ENCODE measurements at regions not wholly inside any gene's neighbourhood (a gene's known extent, or its start where the extent isn't known, plus 50 kb on each side); places are given as distances from the start of the nearest gene placed in this dataset.

DNA sequence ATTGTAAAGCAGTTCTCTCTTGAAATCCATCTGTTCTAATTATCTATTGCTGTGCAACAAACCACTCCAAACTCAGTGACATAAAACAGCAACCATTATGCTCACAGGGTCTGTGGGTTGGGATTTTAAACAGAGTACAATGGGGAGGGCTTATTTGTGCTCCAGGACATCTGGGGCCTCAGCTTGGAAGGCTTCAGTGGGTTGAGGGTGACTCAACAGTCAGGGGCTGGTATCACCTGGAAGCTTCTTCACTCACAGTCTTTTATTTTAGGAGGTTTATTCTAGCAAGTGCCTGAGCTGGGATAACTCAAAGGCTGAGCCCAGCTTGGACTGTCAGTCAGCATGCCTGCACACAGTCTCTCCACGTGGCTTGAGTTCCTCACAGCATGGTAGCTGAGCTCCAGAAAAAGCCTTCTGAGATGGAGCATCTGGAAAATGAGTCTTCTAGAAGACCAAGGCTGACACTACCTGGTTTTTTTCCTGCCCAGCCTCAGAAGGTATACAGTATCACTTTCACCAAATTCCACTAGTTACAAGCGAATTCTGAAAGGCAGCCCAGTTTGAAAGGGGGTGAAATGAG, 234.6 kb upstream of the ID4 start:
- no peak for DNase-seq (ENCODE audit: unreplicated experiment)
- POLR2A ChIA-PET = no interaction called here
- intact Hi-C loops (cut with micrococcal nuclease) = no loop called here

DNA sequence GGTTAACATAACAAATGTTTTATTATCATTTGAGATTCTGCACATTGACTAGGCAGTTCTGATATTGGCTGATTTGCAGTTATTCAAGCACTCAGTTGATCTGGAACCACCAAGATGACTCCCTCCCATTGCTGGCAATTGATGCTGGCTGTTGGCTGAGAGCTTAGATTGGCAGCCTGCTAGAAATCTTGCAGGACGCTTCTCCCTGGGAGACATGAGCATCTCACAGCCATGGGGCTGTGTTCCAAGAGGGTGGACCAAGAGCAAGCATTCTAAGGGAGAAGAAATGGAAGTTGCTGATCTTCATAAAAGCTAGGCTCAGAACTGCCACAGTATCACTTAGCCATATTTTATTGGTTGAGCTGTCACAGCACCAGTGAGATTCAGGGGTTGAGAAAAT, 233.4 kb upstream of the ID4 start:
- ChIA-PET POLR2A (no interaction called here), CTCF (no interaction called here)
- no peak overlapping the region for H3K4me3 Mint-ChIP-seq (ENCODE audit: unreplicated experiment)
- TF ChIP-seq, protein P1, sequence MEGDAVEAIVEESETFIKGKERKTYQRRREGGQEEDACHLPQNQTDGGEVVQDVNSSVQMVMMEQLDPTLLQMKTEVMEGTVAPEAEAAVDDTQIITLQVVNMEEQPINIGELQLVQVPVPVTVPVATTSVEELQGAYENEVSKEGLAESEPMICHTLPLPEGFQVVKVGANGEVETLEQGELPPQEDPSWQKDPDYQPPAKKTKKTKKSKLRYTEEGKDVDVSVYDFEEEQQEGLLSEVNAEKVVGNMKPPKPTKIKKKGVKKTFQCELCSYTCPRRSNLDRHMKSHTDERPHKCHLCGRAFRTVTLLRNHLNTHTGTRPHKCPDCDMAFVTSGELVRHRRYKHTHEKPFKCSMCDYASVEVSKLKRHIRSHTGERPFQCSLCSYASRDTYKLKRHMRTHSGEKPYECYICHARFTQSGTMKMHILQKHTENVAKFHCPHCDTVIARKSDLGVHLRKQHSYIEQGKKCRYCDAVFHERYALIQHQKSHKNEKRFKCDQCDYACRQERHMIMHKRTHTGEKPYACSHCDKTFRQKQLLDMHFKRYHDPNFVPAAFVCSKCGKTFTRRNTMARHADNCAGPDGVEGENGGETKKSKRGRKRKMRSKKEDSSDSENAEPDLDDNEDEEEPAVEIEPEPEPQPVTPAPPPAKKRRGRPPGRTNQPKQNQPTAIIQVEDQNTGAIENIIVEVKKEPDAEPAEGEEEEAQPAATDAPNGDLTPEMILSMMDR (IDR thresholded peaks at IDR 0.05; ENCODE audit: unreplicated experiment) = no peak
- no TSS peak for BruUV-seq (replicated peaks)
- DNase-seq (ENCODE audit: unreplicated experiment) = no peak
- H3K9me3 Mint-ChIP-seq (ENCODE audit: unreplicated experiment) = peaks cover 18% of the 10 kb centered on the region
- no peak overlapping the region for H3K27ac Mint-ChIP-seq (ENCODE audit: low read depth, unreplicated experiment)
- intact Hi-C loops (cut with micrococcal nuclease) = no loop called here
- H3K4me1 Mint-ChIP-seq (ENCODE audit: insufficient read depth, unreplicated experiment) = no peaks in the 10 kb centered on the region
- no peaks in the 10 kb centered on the region for H3K36me3 Mint-ChIP-seq (ENCODE audit: insufficient read depth, unreplicated experiment)
- no peaks in the 10 kb centered on the region for H3K27me3 Mint-ChIP-seq (ENCODE audit: insufficient read depth, unreplicated experiment)

More for the DNA sequence above, 234.6 kb upstream of the ID4 start:
- H3K4me1 Mint-ChIP-seq (ENCODE audit: insufficient read depth, unreplicated experiment) = no peaks in the 10 kb centered on the region
- no peaks in the 10 kb centered on the region for H3K27me3 Mint-ChIP-seq (ENCODE audit: insufficient read depth, unreplicated experiment)
- no peaks in the 10 kb centered on the region for H3K36me3 Mint-ChIP-seq (ENCODE audit: insufficient read depth, unreplicated experiment)
- H3K4me3 Mint-ChIP-seq (ENCODE audit: unreplicated experiment) = no peak overlapping the region
- peaks cover 18% of the 10 kb centered on the region for H3K9me3 Mint-ChIP-seq (ENCODE audit: unreplicated experiment)
- CTCF ChIA-PET = no interaction called here
- H3K27ac Mint-ChIP-seq (ENCODE audit: low read depth, unreplicated experiment) = no peak overlapping the region
- TF ChIP-seq, protein P1 (IDR thresholded peaks at IDR 0.05; ENCODE audit: unreplicated experiment) = no peak
- BruUV-seq (replicated peaks) = no TSS peak

DNA sequence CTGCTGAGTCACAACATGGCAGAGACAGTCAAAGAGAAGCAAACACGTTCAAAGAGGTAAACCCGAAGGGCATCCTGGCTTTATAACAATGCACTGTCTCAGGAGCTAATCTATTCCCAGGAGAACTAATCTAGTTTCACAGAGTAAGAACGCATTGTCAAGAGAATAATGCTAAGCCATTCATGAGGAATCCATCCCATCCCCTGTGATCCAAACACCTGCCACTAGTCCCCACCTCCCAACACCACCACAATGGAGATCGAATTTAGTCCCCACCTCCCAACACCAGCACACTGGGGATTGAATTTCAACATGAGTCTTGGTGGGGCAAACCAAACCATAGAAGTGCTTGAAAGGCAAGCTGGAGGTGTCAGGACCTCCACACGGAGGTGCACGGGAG, 231.5 kb upstream of the ID4 start:
- DNase-seq (ENCODE audit: unreplicated experiment) = no peak
- TF ChIP-seq, protein P1 (IDR thresholded peaks at IDR 0.05; ENCODE audit: unreplicated experiment) = no peak
- Mint-ChIP-seq H3K27me3 (ENCODE audit: insufficient read depth, unreplicated experiment) (no peaks in the 10 kb centered on the region), H3K36me3 (ENCODE audit: insufficient read depth, unreplicated experiment) (no peaks in the 10 kb centered on the region), H3K4me1 (ENCODE audit: insufficient read depth, unreplicated experiment) (no peaks in the 10 kb centered on the region), H3K9me3 (ENCODE audit: unreplicated experiment) (peaks cover 18% of the 10 kb centered on the region), H3K27ac (ENCODE audit: low read depth, unreplicated experiment) (no peak overlapping the region), H3K4me3 (ENCODE audit: unreplicated experiment) (no peak overlapping the region)
- BruUV-seq (replicated peaks) = no TSS peak
- intact Hi-C loops (cut with micrococcal nuclease) = no loop called here
- ChIA-PET CTCF (no interaction called here), POLR2A (no interaction called here)

DNA sequence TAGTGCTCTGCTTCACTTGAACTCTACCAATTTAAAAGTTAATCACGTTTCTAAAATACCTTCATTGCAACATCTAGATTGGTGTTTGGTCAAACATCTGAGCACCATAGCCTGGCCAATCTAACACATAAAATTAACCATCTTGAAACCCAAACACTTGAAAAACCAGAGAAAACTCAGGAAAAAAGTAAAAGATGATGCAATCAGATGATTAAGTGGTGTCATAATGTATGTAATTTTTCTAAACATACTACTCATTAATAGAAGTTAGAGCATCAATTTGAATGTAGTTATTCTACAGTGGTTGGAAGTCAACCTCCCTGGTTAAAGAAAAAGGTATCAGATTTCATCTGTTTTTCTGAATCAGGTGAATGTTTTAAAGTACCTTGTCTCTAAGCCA, 228.6 kb upstream of the ID4 start:
- Mint-ChIP-seq H3K4me1 (ENCODE audit: insufficient read depth, unreplicated experiment) (no peaks in the 10 kb centered on the region), H3K4me3 (ENCODE audit: unreplicated experiment) (no peak overlapping the region), H3K36me3 (ENCODE audit: insufficient read depth, unreplicated experiment) (no peaks in the 10 kb centered on the region), H3K9me3 (ENCODE audit: unreplicated experiment) (peaks cover 18% of the 10 kb centered on the region), H3K27me3 (ENCODE audit: insufficient read depth, unreplicated experiment) (no peaks in the 10 kb centered on the region), H3K27ac (ENCODE audit: low read depth, unreplicated experiment) (no peak overlapping the region)
- intact Hi-C loops (cut with micrococcal nuclease) = no loop called here
- DNase-seq (ENCODE audit: unreplicated experiment) = no peak
- TF ChIP-seq, protein P1 (IDR thresholded peaks at IDR 0.05; ENCODE audit: unreplicated experiment) = no peak
- no TSS peak for BruUV-seq (replicated peaks)
- CTCF ChIA-PET = no interaction called here
- POLR2A ChIA-PET = interaction anchor here (0.8 kb wide), 1 partner anchor 9 kb away, joined by 4 read pairs; no protein-coding TSS in a partner anchor

Data from MCF 10A (cell line).